Gastroesophageal sphincter (tissue), 3 donors: ENCODE measurements at regions not wholly inside any gene's neighbourhood (a gene's known extent, or its start where the extent isn't known, plus 50 kb on each side); places are given as distances from the start of the nearest gene placed in this dataset.

Experiments used
- POLR2A ChIP-seq, 2 donors: fragments of 450-650 bp; IDR thresholded peaks; one replicate each; pipeline ENCODE4 v1.6.1; 2017; ENCODE audit warnings: antibody characterized with exemption in 2 of 2, mild to moderate bottlenecking in 2 of 2, moderate library complexity in 1 of 2
- POLR2AphosphoS5 ChIP-seq: sonication (generic); formaldehyde crosslinking; IDR thresholded peaks from one replicate; pipeline ENCODE4 v1.6.1; 2017; ENCODE audit warnings: antibody characterized with exemption
- TF ChIP-seq, protein P1 (sequence below), 4 experiments: fragments of 200-600 bp in 2 of 4; fragments of 450-650 bp in 2 of 4; sonication (generic) in 1 of 4; IDR thresholded peaks; one replicate each; pipeline ENCODE4 v1.5.1; 2017 to 2019; ENCODE audit warnings: antibody characterized with exemption in 4 of 4, mild to moderate bottlenecking in 2 of 4, moderate library complexity in 2 of 4

- TF ChIP-seq, protein P1, sequence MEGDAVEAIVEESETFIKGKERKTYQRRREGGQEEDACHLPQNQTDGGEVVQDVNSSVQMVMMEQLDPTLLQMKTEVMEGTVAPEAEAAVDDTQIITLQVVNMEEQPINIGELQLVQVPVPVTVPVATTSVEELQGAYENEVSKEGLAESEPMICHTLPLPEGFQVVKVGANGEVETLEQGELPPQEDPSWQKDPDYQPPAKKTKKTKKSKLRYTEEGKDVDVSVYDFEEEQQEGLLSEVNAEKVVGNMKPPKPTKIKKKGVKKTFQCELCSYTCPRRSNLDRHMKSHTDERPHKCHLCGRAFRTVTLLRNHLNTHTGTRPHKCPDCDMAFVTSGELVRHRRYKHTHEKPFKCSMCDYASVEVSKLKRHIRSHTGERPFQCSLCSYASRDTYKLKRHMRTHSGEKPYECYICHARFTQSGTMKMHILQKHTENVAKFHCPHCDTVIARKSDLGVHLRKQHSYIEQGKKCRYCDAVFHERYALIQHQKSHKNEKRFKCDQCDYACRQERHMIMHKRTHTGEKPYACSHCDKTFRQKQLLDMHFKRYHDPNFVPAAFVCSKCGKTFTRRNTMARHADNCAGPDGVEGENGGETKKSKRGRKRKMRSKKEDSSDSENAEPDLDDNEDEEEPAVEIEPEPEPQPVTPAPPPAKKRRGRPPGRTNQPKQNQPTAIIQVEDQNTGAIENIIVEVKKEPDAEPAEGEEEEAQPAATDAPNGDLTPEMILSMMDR (IDR thresholded peaks at IDR 0.05) = no peak
- no peak for TF ChIP-seq POLR2A (IDR thresholded peaks at IDR 0.05)
- no peak for TF ChIP-seq POLR2AphosphoS5
Observed at GRCh38 chr19:28619816-28620429, 593.0 kb downstream of the UQCRFS1 start.
